Tibial artery (tissue), 4 donors: ENCODE measurements at regions not wholly inside any gene's neighbourhood (a gene's known extent, or its start where the extent isn't known, plus 50 kb on each side); places are given as distances from the start of the nearest gene placed in this dataset.

Experiments used
- DNase-seq, 2 donors: peaks; one replicate each; pipeline ENCODE4 v3.0.0-alpha.2; 2019
- H3K27ac ChIP-seq, 2 donors: fragments of 200-600 bp; sonication (generic) in 1 of 2; 1 replicate in 1 of 2; 2 replicates in 1 of 2; pipeline ENCODE4 v1.5.1; 2018 to 2019; ENCODE audit warnings: mild to moderate bottlenecking in 1 of 2
- H3K27me3 ChIP-seq, 2 donors: fragments of 200-600 bp; sonication (generic) in 1 of 2; one replicate each; pipeline versions ENCODE4 v1.5.1 to v1.6.0; 2016 to 2019
- H3K36me3 ChIP-seq, 3 donors: fragments of 200-600 bp; sonication (generic) in 2 of 3; one replicate each; pipeline ENCODE4 v1.5.1; 2016 to 2019; ENCODE audit warnings: mild to moderate bottlenecking in 2 of 3
- H3K4me1 ChIP-seq, 4 donors: fragments of 200-600 bp; sonication (generic) in 2 of 4; 1 replicate in 3 of 4; 2 replicates in 1 of 4; pipeline ENCODE4 v1.5.1; 2016 to 2019
- H3K4me3 ChIP-seq, 2 donors: fragments of 200-600 bp; sonication (generic) in 1 of 2; 1 replicate in 1 of 2; 2 replicates in 1 of 2; pipeline ENCODE4 v1.5.1; 2018 to 2019; ENCODE audit warnings: mild to moderate bottlenecking in 2 of 2
- H3K9me3 ChIP-seq, 3 donors: fragments of 200-600 bp; sonication (generic) in 1 of 3; one replicate each; pipeline ENCODE4 v1.5.1; 2016 to 2019
- intact Hi-C: fragments of 100-400 bp; cut with DNase I; formaldehyde crosslinking; loops from one replicate; pipeline ENCODE4 v1.15.0; 2023; ENCODE audit warnings: low total_unique reads
- TF ChIP-seq, protein P1 (sequence below), 2 experiments: fragments of 200-600 bp in 1 of 2; fragments of 450-650 bp in 1 of 2; IDR thresholded peaks; one replicate each; pipeline ENCODE4 v1.5.1; 2017 to 2019; ENCODE audit warnings: antibody characterized with exemption in 2 of 2, mild to moderate bottlenecking in 1 of 2, moderate library complexity in 1 of 2

DNA sequence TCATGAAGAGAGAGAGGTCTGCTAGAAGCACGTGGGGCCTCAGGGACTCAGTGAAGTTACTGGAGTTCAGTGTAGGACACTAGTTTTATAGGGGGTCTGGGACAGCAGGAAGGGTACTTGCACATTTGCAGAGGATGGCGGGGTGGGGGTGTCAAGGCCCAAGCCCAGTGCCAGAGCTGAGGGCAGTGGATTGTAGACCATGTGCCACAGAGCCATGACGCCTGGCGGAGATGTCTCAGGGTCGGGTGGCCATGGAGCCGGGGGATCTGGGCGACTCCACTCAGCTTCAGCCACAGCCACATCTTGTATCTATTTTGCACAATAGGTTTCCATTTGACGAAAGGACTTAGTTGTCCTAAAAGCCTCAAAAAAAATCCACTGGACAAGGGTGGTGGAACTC, 50.4 kb upstream of the RGMA start:
- TF ChIP-seq, protein P1, sequence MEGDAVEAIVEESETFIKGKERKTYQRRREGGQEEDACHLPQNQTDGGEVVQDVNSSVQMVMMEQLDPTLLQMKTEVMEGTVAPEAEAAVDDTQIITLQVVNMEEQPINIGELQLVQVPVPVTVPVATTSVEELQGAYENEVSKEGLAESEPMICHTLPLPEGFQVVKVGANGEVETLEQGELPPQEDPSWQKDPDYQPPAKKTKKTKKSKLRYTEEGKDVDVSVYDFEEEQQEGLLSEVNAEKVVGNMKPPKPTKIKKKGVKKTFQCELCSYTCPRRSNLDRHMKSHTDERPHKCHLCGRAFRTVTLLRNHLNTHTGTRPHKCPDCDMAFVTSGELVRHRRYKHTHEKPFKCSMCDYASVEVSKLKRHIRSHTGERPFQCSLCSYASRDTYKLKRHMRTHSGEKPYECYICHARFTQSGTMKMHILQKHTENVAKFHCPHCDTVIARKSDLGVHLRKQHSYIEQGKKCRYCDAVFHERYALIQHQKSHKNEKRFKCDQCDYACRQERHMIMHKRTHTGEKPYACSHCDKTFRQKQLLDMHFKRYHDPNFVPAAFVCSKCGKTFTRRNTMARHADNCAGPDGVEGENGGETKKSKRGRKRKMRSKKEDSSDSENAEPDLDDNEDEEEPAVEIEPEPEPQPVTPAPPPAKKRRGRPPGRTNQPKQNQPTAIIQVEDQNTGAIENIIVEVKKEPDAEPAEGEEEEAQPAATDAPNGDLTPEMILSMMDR (IDR thresholded peaks at IDR 0.05): no peak
- no peaks in the 10 kb centered on the region for H3K27me3 ChIP-seq
- H3K36me3 ChIP-seq: no peaks in the 10 kb centered on the region
- no peak overlapping the region for H3K27ac ChIP-seq
- no peak overlapping the region for H3K4me3 ChIP-seq
- DNase-seq: no peak
- intact Hi-C loops: no loop called here
- peaks cover 0 to 4% (median 0%) of the 10 kb centered on the region in 4 donors for H3K4me1 ChIP-seq
- no peaks in the 10 kb centered on the region for H3K9me3 ChIP-seq

DNA sequence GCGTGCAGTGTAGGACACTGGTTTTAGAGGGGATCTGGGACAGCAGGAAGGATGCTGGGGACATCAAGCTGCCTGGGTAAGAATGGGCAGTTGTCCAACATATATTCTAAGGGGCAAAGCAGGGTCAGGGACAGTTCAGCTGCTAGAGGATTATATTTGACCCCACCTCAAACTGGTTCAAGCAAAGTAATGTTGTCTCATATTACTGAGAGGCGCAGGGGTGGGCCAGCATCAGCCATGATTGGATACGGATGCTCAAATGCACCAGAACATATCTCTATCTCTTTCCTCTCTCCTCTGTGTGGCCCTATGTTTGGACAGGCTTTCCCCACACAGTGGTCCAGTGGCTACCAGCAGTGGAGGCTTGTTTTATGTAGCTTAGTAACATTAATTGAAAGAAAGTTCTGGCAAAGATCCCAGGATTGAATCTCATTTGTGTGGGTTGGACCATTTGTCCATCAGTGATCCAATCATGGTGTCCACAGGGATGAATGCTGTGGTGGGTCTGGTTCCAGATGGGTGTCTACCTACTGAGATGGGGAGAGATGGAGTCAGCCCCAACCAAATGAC, 49.8 kb upstream of the RGMA start:
- Histone ChIP-seq H3K36me3 (no peaks in the 10 kb centered on the region), H3K9me3 (no peaks in the 10 kb centered on the region), H3K4me1 (no peaks in the 10 kb centered on the region), H3K27ac (no peak overlapping the region), H3K27me3 (no peaks in the 10 kb centered on the region), H3K4me3 (no peak overlapping the region)
- TF ChIP-seq, protein P1 (IDR thresholded peaks at IDR 0.05): no peak
- intact Hi-C loops: no loop called here
- no peak for DNase-seq
